ENCODE measurements at regions not wholly inside any gene's neighbourhood (a gene's known extent, or its start where the extent isn't known, plus 50 kb on each side); places are given as distances from the start of the nearest gene placed in this dataset.

DNA sequence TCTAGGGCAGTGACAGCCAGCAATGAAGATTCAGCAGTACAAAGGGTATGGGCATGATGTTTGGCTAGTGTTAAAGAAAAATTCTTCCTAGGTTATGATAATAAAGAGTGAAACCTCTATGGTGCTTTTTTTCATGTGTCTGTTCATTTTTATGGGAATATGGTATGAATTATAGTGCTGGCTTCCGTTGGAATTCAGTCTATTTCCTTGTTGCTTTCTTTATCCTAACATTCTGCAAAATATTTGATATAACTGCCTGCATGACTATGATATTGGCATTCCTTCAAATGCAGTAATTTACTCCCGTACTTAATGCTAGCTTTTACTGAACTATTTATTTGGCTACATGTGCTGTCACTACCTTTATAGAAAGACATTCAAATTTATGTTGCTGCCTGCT, 57.6 kb upstream of the ATP11B start:
- no peak for DNase-seq (ENCODE audit: low read depth in 3 of 3, low spot score in 1 of 3)

DNA sequence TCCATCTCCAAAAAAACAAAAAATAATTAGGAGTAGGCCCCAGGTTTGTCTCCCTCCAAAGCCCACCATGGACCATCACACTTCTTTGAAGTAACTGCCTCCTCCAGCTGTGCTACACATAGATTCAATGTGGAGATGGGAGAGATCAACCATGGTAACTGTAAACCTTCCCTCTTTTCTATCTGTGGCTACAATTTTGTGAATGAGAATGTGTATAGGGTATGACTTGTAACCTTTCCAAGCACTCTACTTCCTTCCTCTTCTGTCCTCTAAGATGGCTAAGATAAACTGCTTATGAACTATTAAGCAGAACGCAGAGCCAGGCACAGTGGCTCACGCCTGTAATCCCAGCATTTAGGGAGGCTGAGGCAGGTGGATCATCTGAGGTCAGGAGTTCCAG, 55.5 kb upstream of the ATP11B start:
- no peak for DNase-seq (ENCODE audit: low read depth in 3 of 3, low spot score in 1 of 3)

DNA sequence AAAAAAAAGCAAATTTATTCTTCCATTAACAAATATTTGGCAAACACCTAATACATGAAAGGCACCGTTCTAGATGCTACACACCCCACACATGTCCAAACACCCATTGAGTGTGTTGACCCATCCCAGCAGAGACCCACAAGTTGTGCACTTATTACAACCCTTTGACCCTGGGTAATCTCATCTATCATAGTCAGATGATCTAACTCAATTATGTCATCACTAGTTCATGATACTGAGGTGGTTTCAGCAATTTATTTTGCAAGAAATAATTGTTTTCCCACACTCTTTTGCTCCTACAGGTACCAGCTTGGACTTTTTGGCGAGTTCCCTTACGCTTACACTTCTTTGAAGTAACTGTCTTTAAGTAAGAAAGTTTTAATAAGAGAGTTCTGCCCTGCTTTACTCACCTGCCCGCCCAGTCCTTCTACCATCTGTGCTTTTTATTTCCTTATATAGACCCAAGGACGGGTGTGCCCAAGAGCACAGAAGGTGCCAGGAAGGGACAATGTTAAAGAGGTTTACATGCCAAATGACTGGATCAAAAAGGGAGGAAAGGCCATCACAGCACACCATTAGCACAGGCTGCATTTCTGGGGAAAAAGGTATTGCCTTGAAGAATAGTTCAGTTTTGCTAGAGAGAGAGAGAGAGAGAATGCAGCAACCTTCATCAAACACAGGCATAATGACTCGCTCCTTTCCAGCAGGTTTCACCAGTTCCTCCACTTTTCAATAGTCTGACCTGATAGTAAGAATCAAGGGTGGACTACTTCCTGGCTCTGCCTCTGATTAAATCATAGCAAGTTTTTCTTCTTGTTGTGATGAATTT, 54.5 kb upstream of the ATP11B start:
- DNase-seq (ENCODE audit: low read depth in 3 of 3, low spot score in 1 of 3): no peak

DNA sequence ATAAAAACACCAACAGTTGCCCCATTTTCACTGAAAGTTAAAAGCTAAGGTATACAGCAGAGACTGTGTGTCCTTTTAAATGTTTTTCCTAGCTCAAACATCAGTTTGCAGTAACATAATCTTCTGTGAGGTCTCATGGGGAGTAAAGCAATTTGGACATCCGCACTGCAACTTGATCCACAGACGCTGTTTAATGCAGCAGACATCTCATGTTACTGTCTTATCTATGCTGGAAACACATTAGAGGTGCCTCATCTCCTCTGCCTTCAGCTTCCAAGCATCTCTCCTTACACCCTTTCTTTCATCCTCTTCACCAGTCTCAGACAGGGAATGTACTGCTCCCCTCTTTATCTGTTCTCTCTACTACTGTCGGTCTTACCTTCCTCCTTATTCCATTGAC, 53.7 kb upstream of the ATP11B start:
- no peak for DNase-seq (ENCODE audit: low read depth in 3 of 3, low spot score in 1 of 3)

DNA sequence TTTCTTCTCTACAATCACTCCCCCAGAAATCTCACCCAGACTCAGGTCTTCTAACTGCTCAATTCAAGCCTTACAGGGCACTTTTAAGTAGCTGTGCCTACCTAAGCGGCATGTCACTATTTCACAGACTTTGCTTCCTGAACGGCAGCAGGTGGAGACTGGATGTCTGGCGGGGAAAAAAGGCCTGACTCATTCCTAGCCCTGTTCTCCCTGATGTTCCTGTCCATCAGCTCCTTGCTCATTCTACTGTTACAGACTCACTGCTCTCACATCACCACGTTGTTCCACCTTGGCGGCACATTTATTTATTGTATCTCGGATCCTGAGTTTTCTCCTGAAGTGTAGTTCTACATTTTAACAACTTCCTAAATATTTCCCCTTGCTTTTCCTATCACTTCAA, 52.6 kb upstream of the ATP11B start:
- DNase-seq (ENCODE audit: low read depth in 3 of 3, low spot score in 1 of 3): no peak

DNA sequence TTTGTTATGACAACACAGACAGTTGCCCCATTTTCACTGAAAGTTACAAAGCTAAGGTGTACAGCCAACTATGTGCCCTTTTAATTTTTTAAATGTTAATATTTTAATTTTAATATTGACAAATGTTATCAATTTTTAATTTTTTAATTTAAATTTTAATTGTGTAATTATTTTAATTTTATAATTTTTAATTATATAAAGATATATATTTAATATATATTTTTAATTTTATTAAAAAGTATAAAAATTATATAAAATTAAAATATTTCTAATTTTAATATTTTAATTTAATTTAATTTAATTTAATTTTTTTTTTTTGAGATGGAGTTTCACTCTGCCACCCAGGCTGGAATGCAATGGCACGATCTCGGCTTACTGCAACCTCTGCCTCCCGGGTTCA, 52.1 kb upstream of the ATP11B start:
- no peak for DNase-seq (ENCODE audit: low read depth in 3 of 3, low spot score in 1 of 3)
